HG03571 (cell line): ENCODE measurements at regions not wholly inside any gene's neighbourhood (a gene's known extent, or its start where the extent isn't known, plus 50 kb on each side); places are given as distances from the start of the nearest gene placed in this dataset.
"Not testable (repeated sequence)": the region's sequence is repeated elsewhere in the genome, so short reads cannot be mapped to it uniquely, and the experiment has no call there.

Source experiments
- ATAC-seq: cut with Tn5 transposase; IDR thresholded peaks from one replicate; pipeline ENCODE4 v1.9.1; 2021; ENCODE audit not compliant: unreplicated experiment

DNA sequence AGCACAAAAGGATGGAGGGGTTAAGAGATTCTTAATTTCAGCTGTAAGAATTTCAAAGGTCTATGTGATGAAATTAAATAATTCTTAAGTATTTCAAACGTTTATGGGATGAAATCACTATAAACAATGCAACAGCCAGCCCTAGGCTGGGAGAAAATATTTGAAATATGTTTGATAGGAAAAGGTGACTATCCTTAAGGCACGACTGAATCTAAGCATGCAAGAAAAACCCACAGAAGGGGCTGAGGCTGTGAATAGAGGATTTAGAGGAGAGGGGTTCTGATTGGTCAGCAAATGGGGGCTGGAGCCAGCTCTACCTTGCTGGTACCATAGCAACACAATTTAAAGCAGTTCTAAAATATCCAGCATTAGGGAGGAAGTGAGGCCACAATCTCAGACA, 220.8 kb upstream of the ATP10A start:
- no peak for ATAC-seq

- no peak for ATAC-seq
These were observed 220.3 kb upstream of the ATP10A start for GRCh38 chr15:26083457-26083856.

DNA sequence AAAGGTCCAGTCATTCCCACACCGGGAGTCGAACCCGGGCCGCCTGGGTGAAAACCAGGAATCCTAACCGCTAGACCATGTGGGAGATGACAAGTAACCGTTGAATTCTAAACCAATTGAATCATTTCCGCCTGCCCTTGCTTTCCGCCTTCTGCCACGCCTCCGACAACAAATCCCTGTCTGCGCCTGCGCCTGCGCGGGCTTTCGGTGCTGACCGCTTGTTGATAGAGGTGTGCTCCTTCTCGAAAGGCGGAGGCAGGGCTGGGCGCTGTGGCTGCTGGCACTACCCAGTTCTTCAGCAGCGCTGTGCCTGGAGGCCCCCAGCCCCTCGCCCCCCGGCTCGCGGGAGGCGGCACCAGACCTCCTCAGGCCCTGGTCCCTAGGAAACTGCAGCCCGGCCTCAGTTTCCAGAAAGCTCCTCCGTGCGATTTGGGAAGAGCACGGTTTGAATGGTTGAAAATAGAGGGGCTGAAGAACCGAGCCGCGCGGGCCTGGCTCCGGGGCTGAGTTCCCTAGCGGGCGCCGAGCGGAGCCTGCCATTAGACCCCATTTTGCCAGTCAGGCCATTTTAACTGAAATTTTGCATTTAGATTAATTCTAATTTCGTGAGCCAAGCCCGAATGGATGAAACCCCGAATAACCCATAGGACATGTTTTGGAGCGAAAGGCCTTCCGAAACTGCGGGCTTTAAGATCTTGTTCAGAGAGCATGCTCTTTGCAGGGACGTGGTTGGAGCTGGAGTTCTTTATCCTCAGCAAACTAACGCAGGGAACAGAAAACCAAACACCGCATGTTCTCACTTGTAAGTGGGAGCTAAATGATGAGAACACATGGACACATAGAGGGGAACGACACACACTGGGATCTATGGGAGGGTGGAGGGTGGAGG, 219.3 kb upstream of the ATP10A start:
- peak; percentile 96 for ATAC-seq

DNA sequence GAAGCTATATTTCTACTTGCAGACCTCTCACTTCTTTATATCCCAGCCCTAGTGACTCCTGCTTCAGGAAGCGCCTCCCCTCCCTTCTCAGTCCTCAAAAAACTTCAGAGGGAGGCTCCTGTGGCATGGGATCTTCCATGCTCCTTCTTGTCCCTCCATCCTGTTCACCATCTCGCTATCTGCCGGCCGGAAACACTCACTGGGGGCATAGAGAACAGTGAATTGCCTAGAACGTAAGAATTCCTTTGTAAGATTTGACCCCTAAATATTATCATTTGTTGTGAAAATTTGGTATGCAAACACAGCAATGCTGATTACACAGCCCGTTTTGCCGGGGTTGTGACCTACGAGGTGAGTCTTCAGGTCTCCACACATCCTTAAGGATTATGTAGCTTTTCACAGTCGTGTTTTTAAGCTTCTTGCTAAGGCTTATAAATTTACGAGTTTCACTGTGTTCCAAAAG, 218.7 kb upstream of the ATP10A start:
- ATAC-seq: no peak

DNA sequence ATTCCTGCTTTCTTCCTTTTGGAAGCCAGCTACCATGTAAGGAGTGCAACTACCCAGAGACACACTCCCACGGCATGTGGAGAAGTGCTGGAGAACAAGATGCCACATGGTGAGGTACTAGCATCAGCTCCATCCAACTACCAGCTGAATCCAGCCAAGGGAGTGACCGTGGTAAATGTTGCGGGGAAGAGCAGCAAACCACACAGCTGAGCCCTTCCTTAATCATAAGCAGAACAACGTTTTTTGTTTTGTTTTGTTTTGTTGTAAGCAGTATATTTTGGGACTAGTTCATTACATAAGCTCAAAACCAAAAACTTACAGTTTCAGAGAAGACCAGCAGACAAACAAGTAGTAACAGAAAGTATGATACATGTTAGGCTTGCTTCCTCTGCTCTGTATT, 212.6 kb upstream of the ATP10A start:
- no peak for ATAC-seq

DNA sequence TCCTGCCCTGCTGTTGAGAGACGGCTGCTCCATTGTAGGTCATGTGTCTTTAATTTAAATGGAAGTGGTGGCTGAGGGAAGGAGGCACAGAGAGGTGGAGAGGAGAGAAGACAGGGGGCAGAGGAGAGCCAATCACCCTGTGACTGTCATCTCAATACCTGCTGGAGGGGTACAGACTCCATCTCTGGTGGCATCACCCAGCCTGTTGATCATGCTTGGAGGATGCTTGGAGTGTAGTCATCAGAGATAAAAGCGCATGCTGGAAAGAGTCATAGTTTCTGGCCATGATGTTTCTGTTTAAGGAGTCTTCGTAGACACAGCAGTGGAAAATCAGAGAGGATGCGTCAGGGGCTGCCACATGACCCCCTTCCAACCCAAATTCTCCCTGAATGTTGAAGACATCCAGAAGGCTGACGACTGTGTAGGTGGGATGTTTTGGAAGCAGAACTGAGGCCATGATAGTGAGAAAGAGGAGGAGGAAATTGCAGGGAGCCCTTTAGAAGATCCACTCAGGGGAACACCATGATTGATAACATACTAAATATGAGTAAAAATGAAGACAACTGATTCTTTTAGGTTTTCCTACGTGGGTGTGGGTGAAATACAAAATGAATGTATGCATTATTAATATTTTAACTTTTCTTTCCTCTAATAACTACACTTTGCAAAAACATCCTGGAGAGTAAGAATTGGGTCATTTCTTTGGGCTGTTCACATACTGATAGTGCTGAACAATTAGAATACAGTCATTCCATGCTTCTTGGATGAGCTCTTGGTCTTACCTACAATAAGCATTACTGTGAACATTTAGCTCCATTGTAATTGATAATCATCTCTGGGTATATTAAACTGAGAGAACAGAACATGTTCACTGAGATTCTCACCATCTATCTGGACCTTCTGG, 210.6 kb upstream of the ATP10A start:
- ATAC-seq: no peak

DNA sequence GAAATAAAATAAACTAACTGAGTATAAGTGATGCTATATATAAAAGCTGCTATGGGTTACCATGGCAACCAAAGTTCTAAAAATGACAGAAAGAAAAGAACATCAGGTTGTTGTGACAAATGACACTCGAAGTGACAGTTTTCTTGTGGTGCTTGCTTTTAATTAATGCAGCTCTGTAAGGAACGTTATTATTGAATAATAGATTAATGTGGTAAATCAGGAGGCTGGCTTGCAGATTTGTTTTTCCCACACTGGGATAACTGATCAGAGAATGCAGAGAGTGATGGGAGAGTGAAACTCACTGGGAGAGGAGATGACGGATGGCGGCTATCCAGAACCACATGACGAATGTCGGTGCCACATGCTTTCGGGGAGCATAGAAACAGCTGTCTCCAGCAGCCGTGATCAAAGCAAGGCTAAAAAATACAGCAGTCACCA, 207.0 kb upstream of the ATP10A start:
- ATAC-seq: no peak

- no peak for ATAC-seq
These were observed 206.1 kb upstream of the ATP10A start for GRCh38 chr15:26069231-26069641.

GRCh38 chr15:26066896-26067295, 203.8 kb upstream of the ATP10A start:
- ATAC-seq: no peak

DNA sequence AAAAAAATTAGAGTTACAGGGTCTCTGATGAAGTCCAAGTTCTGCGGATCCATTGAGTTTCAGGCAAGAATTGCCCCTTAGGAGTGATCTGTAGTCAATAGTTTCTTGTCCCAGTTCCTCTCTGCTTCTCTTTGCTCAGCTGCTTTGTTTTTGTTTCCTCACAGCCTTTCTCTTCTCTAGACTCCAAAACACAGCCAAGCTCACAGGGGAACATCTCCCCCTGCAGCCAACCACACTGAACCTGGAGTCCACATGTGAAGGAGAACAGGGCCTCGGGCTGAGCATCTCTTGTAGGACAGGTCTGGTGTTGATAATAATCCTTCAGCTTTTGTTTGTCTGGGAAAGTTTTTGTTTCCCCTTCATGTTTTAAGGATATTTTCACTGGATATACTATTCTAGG, 202.6 kb upstream of the ATP10A start:
- ATAC-seq: no peak

DNA sequence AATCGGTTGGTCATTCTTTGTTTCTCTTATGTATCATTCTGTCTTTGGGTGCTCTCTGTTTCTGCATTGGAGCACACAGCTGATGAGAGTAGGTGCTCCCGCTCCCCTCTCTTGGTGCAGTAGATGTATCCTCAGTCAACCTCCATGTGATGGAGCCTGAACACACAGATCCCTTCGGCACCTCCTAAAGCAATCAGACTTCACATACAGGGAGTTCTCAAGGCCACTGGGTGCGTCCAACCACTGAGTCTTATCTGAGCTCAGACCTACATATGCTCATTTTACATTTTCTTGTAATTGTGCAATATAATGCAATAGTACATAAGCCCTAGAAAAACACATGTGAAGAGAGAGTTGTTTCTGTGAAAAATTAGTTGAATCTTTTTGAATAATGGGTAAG, 198.1 kb upstream of the ATP10A start:
- no peak for ATAC-seq

- ATAC-seq: not testable (repeated sequence)
These were observed 193.6 kb upstream of the ATP10A start for GRCh38 chr15:26056766-26057165.

- ATAC-seq: no peak
These were observed 188.9 kb upstream of the ATP10A start for GRCh38 chr15:26051761-26052675.

- ATAC-seq: no peak
These were observed 187.9 kb upstream of the ATP10A start for GRCh38 chr15:26050984-26051383.

GRCh38 chr15:26049900-26050657, 187.0 kb upstream of the ATP10A start:
- ATAC-seq: no peak

- ATAC-seq: no peak
These were observed 185.5 kb upstream of the ATP10A start for GRCh38 chr15:26048669-26049068.

DNA sequence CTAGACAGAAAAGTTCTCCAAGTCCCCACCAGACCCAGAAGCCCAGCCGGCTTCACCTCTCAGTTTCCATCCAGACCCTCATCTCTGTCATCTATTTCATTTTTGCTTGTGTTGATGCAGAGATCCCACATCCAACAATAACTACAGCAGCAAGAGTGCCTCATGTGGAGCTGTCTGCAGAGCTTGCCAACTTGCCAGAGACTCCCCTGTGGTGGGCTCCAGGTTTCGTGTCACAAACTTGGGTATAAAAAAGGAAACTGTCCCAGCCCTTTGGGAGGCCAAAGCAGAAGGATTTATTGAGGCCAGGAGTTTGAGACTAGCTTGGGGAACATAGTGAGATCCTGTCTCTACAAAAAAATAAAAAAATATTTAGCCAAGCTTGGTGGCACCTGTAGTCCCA, 182.4 kb upstream of the ATP10A start:
- no peak for ATAC-seq

DNA sequence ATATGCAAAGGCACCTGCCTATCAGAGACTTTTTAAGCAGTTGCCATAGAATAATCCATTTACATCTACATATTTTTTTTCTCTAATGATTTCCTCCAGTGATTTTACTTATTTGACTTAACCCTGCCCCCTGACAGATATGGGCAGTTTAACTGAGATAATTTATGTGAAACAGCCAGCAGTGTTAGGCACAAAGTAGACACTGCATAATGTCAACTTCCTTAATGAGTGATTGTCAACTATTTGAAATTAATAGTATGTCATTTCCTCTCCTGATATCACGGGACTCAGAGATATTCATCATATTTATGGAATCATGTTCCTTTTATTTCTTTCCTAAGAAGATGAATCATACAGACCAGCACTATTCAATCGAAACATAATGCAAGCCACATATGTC, 179.9 kb upstream of the ATP10A start:
- no peak for ATAC-seq

DNA sequence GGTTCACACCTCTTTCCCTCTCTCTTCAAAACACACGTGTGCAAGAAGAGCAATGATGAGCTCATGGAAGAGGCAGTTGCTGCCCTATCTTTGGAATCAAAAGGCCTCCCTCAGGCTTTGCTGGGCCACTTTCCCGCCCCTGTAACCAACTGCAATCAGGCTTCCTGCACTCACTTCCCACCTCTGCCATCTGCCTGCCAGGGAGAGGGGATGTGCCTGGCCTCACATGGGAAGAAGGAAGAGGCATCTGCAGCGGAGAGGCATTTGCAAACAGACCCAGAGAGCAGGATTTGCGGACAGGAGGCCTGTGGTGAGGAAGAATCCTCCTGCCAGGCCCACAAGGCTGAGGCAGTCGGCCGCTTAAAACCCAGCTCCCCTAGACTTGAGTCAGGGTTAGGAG, 175.6 kb upstream of the ATP10A start:
- ATAC-seq: no peak

- ATAC-seq: no peak
These were observed 174.2 kb upstream of the ATP10A start for GRCh38 chr15:26037369-26037768.
